HG03520 (cell line): ENCODE measurements at regions not wholly inside any gene's neighbourhood (a gene's known extent, or its start where the extent isn't known, plus 50 kb on each side); places are given as distances from the start of the nearest gene placed in this dataset.

Source experiments
- ATAC-seq: cut with Tn5 transposase; IDR thresholded peaks from one replicate; pipeline ENCODE4 v1.9.1; 2021; ENCODE audit warnings: mild to moderate bottlenecking, moderate library complexity; ENCODE audit not compliant: unreplicated experiment

GRCh38 chr10:3982746-3983442 lies 197.9 kb upstream of the KLF6 start:
- ATAC-seq = no peak

DNA sequence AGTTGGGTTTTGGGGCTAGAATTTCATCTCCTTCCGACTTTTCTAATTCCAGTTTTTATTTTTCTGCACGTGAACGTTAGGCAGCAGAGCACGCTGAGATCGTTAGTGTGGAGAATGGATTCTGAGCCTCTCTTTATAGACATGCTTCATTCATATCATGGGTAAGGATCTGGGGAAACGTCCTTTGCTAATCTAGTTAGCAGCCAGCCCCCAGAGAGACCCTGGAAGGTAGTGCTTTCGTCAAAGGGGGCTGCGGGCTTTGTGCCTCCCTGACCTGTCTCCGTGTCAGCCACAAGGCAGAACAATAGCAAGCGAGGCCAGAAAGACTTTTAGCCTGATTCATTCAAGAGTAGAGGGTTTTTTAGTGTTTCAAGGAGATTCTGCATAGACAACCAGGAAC lies 196.3 kb upstream of the KLF6 start:
- ATAC-seq = no peak

GRCh38 chr10:3980660-3981059 lies 195.7 kb upstream of the KLF6 start:
- ATAC-seq = no peak

GRCh38 chr10:3980144-3980543 lies 195.1 kb upstream of the KLF6 start:
- no peak for ATAC-seq

GRCh38 chr10:3978761-3979160 lies 193.8 kb upstream of the KLF6 start:
- no peak for ATAC-seq

DNA sequence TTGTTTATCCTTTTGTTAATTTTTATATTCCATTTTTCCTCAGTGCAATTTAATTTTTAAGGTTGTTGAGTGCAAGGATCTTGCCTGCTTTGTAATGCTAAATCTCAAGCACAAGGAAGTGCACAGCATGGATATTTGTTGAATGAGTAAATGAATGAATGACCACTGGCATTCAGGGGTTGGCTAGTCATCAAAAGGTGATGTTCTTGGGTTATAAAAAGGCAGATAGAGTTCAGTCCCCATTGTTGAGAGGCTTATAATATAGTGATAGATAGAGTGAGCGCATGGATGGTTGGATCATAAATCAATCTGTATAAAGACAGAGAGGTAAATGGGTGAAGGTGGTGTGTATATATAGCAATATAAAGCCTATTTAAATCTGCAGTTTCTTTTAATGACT lies 193.2 kb upstream of the KLF6 start:
- no peak for ATAC-seq

GRCh38 chr10:3977761-3978160 lies 192.8 kb upstream of the KLF6 start:
- no peak for ATAC-seq

DNA sequence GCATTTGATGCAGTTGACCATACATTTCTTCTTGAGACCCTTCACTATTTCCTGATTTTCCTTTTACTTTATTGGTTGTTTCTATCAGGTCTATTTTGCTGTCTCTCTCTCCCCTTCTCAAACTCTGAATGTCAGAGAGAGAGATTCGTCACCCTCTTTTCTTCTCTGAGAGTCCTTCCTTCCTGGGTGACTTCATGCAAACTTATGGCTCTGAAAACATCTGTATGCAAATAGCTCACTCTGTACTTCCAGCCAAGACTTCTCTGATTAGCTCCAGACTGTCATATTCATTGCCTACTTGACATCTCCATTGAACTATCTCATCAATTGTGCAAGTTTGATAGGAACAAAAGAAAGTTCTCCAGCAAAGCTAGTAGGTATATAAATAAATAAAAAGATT lies 191.7 kb upstream of the KLF6 start:
- ATAC-seq = no peak

DNA sequence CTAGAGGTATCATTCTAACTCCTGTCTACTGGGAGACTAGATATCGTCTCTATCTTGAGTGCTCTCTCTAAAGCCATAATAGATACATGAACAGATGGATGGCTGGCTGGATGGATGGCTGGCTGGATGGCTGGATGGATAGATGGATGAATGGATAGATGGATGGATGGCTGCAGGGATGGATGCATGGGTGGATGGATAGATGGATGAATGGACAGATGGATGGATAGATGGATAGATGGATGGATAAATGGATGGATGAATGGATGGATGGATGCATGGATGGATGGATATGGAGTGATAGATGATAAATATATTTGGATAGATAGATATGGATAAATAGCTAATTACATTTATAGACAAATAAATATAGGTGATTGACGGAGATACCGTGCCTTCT lies 191.2 kb upstream of the KLF6 start:
- no peak for ATAC-seq

DNA sequence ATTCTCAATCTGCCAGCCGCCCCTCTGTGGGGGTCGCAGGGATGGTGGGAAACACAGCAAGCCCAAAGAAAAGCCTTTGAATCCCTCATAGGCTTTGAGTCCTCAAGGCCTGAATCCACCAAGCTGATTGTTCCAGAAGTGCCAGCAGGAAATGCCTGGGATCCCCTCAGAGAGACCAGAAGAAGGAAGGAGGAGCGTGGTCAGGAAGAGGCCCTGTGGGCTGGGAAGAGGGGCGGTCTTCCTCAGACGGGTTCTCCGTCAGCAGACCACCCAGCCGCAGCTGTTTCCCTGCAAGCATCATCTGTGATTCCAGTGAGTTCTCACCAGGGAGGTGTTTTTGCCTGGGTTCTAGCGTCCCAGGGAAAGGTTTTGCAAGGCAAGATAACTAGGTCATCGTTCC lies 190.0 kb upstream of the KLF6 start:
- ATAC-seq = no peak

DNA sequence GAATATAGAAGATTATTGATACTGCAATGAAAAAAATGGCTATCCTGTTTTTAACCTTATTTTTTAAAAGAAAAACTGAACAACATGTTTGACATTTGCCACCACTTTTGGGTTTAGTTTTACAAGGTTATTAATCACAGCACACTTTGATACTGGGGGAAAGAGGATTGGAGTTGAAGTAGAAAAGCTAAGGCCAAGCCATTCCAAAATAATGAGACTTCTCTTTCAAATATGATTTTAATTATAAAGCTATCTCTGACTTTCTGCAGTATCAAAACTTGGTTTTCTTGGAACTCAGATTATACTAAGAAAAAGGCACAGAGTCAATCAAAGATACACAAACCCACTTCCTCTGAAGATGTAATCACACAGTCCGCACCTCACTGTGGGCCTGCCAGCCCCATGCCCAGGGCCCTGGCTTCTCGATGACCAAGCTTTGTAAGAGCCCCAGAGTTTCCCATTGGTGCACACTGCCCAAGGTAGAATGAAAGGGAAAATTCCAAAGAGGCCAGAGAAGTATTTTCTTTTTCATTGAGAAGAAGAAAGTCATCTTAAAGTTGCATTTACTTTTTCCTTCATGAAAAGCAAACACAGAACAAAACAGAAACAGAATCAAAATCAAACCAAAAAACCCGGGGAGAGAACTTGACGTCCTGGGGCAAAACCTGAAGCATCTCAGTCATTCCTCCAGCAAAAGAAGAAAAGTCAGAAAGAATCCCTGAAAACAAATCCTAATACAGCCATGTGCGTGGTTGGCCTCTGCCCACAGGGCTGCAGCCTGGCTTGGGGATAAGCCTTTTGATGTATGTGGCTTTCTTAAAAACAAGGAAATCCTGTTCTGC lies 187.7 kb upstream of the KLF6 start:
- ATAC-seq = no peak

DNA sequence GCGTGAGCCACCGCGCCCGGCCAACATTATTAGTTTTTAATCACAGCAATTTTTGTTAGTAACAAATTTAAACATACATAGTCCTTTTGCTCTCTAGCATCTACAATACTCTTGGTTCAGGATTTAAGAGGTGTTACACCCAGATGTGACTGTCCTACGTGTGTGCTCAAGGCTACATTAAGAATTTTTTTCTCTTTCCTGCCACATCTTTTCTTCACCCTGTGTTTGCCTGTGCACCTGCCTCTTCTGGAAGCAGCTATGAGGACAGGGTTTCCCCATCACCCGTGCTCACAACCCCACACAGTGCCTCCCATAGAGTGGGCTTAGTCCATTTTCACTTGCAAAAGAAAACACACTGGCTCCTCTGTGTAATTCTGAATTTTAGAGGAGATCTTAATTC lies 186.7 kb upstream of the KLF6 start:
- no peak for ATAC-seq

DNA sequence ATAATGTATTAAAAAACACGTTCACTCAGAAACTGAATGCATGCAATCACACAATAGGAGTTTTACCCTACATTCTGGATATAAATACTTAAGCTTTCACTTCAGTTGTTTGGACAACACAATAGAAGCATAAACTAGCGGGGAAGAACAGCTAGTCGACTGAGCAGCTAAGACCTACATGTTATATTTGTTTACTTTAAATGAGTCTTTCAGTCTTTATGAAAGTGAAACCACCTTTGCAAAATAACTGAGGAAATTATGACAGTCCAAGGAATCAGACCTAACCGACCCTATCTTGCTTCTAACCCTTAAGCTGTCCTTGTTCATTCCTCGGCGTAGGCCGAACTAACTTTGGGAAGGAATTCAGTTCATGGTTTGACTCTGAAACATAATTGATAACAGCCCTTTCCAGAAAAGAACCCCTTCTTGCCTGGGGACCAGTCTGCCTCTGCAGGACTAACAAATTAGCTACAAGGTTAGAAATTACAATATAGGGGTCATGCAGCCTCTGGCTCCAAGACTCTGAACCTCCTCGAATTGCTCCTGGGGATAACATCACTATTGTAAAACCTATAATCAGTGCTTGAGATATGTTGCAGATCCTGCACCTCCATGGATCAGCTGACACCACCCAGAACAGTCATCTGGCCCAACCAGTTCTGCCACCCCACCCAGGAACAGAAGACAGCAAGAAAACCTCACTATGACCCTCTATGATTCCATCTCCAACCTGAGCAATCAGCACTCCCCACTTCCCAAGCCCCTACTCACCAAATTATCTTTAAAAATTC lies 185.1 kb upstream of the KLF6 start:
- no peak for ATAC-seq

GRCh38 chr10:3968727-3969126 lies 183.7 kb upstream of the KLF6 start:
- ATAC-seq = no peak

- no peak for ATAC-seq
Measured at GRCh38 chr10:3964516-3964915, 179.5 kb upstream of the KLF6 start.

GRCh38 chr10:3963191-3963673 lies 178.2 kb upstream of the KLF6 start:
- no peak for ATAC-seq

- no peak for ATAC-seq
Measured at GRCh38 chr10:3961082-3961481, 176.1 kb upstream of the KLF6 start.

DNA sequence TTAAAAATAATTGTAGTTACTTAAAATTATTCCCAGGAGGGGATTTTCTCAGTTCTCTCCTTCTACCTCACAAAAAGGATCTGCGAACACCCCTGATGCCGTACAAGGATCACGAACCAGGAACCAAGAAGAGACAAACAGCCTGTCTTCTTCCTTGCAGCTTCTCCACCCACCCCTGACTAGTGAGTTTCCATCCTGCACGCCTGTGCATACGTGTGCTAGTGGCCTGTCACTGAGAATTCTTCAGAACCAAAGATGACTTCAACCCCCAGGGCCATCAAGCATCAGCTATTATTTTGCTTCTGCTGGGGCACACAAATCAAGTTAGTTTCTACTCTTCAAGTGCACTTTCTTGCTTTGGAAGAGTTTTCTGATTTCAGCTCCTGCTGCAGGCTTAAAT lies 175.5 kb upstream of the KLF6 start:
- ATAC-seq = no peak

DNA sequence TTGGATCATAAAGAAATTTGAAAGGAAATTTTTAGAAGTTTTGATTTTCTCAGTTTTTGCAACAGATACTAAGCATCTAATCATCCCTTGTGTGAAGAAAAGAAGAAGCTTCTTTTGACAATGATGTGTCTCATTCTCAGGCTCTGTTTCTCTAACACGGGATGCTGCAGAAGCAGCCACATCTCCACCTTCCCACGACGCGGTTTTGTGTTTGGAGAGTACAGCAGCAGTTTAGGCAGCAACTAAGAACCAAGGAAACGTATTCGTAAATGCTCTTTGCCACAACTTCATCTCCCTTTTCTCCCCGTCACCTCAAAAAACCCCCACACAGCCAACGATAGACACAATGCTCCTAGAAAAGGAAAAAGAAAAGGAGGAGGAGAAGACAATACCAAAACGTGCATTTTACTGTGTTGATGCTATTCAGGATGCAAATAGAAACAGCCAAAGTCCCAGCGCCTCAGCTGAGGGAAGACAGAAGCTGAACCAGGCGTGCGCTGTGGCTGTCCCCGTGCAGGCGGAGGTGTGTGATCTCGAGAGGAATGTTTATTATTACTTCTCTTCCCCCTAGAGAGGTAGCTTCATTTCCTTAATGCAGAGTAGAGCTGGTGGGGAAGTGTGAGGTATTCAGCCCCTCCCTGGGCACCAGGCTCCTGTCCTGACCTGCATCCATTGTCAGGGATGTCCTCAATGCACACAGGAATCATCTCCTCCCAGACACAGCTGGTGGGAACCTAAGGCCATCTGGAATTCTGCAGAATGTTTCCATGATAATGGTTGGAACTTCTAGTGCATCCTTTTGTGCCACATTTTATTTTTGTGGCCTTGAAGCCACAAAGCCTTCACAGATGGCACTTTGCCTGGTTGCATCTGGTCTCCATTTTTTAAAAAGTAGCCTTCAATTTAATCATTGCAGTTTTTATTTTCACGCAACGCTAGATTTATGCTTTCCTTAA lies 174.6 kb upstream of the KLF6 start:
- ATAC-seq = no peak

- no peak for ATAC-seq
Measured at GRCh38 chr10:3958472-3958996, 173.5 kb upstream of the KLF6 start.
